ENCODE measurements at regions not wholly inside any gene's neighbourhood (a gene's known extent, or its start where the extent isn't known, plus 50 kb on each side); places are given as distances from the start of the nearest gene placed in this dataset.

GRCh38 chr4:63693321-63693720 is 715.9 kb downstream of the TECRL start:
- TF ChIP-seq EZH2 (IDR thresholded peaks at IDR 0.05; ENCODE audit: low read depth, unreplicated experiment) (no peak), REST (IDR thresholded peaks at IDR 0.05; ENCODE audit: unreplicated experiment) (no peak), CTCF (conservative IDR thresholded peaks at IDR 0.05; ENCODE audit: low read depth in 2 of 2) (no peak), JUNB (IDR thresholded peaks at IDR 0.05; ENCODE audit: unreplicated experiment) (no peak), EZH2phosphoT487 (IDR thresholded peaks at IDR 0.05; ENCODE audit: unreplicated experiment) (no peak), POLR2AphosphoS5 (IDR thresholded peaks at IDR 0.05; ENCODE audit: low read depth) (no peak)
